ENCODE measurements at regions not wholly inside any gene's neighbourhood (a gene's known extent, or its start where the extent isn't known, plus 50 kb on each side); places are given as distances from the start of the nearest gene placed in this dataset.

DNA sequence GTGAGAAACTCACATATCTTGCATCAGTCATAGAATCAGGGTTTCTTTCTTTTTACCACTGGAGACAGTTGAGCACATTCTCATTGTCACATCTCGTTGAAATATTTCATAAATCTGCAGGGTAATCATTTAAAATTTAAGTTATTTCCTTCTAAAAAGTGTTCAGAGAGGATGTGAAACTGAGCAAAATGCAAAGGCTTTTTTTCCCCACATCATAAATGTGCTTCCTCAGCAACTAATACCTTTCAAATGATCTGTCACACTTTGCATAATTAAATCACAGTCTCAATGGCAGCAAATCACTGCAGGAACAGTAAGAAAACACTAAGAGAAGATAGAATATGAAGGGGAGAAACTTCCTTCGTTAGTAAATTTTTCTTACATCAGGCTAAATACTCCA, 187.5 kb downstream of the EVX1 start:
- intact Hi-C loops (cut with DNase I) = no loop called here
- no peaks in the 10 kb centered on the region for H3K9me3 ChIP-seq
- 86% methylated on average over 2 of the region's 2 CpGs for WGBS

DNA sequence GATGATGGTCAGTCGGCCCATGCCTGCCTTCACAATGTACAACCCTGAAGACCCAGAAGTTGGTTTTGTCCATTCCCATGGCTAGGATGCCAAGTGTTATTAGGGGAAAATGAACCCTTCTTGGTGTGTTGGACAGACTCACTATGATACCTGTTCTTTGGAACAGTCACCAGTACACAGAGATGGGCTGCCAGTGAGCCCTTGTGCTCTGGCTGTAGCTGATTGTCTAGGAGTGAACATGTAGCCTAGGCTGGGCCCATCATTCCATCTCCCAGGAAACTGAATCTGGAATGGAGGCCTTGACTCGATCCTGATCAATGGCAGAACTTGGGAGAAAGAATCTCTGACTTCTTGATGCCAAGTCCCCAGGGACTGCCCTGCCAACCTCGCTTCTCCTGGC, 188.9 kb downstream of the EVX1 start:
- intact Hi-C loops (cut with DNase I) = no loop called here

More for the DNA sequence above, 187.5 kb downstream of the EVX1 start:
- TF ChIP-seq POLR2A (IDR thresholded peaks at IDR 0.05) = no peak
- TF ChIP-seq POLR2AphosphoS5 (IDR thresholded peaks at IDR 0.05) = no peak
- DNase-seq (ENCODE audit: low spot score) = no peak
- Histone ChIP-seq H3K4me1 (replicated peaks) (no peaks in the 10 kb centered on the region), H3K4me3 (no peak overlapping the region), H3K36me3 (no peaks in the 10 kb centered on the region), H3K27ac (no peak overlapping the region), H3K27me3 (replicated peaks; ENCODE audit: insufficient read depth) (no peaks in the 10 kb centered on the region)

DNA sequence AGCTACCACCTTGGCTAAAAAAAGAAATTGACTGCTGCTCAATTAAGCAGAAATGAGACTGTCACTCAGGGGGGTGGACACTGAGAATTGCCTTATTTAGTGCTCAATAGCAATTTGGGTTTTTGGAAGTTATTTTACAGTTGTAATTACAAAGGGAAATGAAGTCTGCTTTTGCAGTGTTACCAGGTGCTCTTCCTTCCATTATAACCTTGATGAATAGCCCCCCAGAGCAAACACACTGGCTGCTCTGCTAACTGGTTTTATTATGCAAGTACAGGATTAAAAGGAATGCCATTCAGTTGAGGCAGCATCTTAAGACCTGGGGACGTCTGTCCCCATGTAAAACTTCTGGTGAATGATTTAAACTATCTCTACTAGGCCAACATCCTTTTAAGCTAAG, 191.0 kb downstream of the EVX1 start:
- 76% methylated on average over 1 of the region's 1 CpG for WGBS
- DNase-seq (ENCODE audit: low spot score) = no peak

More for the DNA sequence above, 188.9 kb downstream of the EVX1 start:
- no peak for DNase-seq (ENCODE audit: low spot score)
- Histone ChIP-seq H3K9me3 (no peaks in the 10 kb centered on the region), H3K36me3 (no peaks in the 10 kb centered on the region), H3K4me1 (replicated peaks) (no peaks in the 10 kb centered on the region), H3K4me3 (no peak overlapping the region), H3K27me3 (replicated peaks; ENCODE audit: insufficient read depth) (no peaks in the 10 kb centered on the region), H3K27ac (no peak overlapping the region)
- TF ChIP-seq POLR2AphosphoS5 (IDR thresholded peaks at IDR 0.05) (no peak), POLR2A (IDR thresholded peaks at IDR 0.05) (no peak)
- TF ChIP-seq, protein P1, sequence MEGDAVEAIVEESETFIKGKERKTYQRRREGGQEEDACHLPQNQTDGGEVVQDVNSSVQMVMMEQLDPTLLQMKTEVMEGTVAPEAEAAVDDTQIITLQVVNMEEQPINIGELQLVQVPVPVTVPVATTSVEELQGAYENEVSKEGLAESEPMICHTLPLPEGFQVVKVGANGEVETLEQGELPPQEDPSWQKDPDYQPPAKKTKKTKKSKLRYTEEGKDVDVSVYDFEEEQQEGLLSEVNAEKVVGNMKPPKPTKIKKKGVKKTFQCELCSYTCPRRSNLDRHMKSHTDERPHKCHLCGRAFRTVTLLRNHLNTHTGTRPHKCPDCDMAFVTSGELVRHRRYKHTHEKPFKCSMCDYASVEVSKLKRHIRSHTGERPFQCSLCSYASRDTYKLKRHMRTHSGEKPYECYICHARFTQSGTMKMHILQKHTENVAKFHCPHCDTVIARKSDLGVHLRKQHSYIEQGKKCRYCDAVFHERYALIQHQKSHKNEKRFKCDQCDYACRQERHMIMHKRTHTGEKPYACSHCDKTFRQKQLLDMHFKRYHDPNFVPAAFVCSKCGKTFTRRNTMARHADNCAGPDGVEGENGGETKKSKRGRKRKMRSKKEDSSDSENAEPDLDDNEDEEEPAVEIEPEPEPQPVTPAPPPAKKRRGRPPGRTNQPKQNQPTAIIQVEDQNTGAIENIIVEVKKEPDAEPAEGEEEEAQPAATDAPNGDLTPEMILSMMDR (IDR thresholded peaks at IDR 0.05) = no peak
- 96% methylated on average over 3 of the region's 3 CpGs for WGBS

DNA sequence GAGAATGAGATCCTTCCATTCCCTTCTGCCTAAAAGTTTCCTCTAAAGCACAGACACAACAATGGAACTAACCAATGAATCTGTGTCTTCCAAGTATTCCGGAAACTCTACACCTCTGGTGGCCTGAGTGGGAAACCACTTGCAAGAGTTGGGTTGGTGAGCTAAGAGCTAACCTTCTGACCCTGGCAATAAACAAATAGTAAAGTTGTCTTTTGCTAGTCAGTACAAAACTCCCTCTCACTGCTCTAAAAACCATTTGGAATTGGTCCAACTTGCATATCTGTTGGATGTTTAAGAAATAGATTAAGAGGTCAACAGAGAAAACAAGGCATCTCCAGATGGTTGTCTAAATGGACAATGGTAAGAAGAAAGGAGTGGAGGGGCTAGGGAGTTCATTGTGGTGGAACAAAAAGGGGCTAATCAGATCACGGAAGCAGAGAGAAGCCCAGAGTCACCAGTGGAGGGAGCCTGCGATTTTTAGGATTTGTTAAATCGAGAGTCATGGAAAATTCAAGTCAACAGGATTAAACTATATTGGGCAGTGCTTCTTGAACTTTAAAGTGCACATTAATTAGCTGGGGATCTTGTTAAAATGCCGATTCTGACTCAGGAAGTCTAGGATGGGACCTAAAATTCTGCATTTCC, 192.3 kb downstream of the EVX1 start:
- H3K4me3 ChIP-seq = no peak overlapping the region
- no peak overlapping the region for H3K27ac ChIP-seq
- TF ChIP-seq POLR2A (IDR thresholded peaks at IDR 0.05) = no peak
- TF ChIP-seq POLR2AphosphoS5 (IDR thresholded peaks at IDR 0.05) = no peak
- TF ChIP-seq, protein P1 (IDR thresholded peaks at IDR 0.05) = no peak
- intact Hi-C loops (cut with DNase I) = no loop called here
- no peaks in the 10 kb centered on the region for H3K36me3 ChIP-seq
- DNase-seq (ENCODE audit: low spot score) = no peak
- H3K27me3 ChIP-seq (replicated peaks; ENCODE audit: insufficient read depth) = no peaks in the 10 kb centered on the region
- no peaks in the 10 kb centered on the region for H3K4me1 ChIP-seq (replicated peaks)
- H3K9me3 ChIP-seq = no peaks in the 10 kb centered on the region
- WGBS = 65% methylated on average over 5 of the region's 5 CpGs

More for the DNA sequence above, 191.0 kb downstream of the EVX1 start:
- no peaks in the 10 kb centered on the region for H3K4me1 ChIP-seq (replicated peaks)
- intact Hi-C loops (cut with DNase I) = no loop called here
- no peaks in the 10 kb centered on the region for H3K9me3 ChIP-seq
- no peaks in the 10 kb centered on the region for H3K27me3 ChIP-seq (replicated peaks; ENCODE audit: insufficient read depth)
- no peak overlapping the region for H3K4me3 ChIP-seq
- H3K36me3 ChIP-seq = no peaks in the 10 kb centered on the region
- H3K27ac ChIP-seq = no peak overlapping the region
- no peak for TF ChIP-seq POLR2A (IDR thresholded peaks at IDR 0.05)
- TF ChIP-seq, protein P1 (IDR thresholded peaks at IDR 0.05) = no peak
- TF ChIP-seq POLR2AphosphoS5 (IDR thresholded peaks at IDR 0.05) = no peak

DNA sequence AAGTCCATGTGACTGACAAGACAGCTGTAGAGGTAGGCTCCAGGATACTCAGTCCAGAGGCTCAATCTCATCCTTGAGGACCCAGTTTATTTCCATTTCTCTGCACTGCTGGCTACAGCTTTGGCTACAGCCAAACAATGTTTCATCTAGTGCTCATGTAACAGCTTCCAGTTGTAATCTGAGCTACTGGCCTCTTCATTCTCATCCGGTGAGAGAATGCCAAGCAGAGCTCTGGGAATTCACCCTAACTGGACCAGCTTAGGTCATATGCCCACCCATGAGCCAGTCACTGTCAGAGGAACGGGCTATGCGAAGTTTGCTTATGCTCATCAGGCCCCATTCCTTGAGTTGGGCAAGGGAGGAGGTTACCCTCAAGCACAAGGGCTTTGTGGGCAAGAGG, 192.9 kb downstream of the EVX1 start:
- Histone ChIP-seq H3K9me3 (no peaks in the 10 kb centered on the region), H3K27ac (no peak overlapping the region), H3K4me1 (replicated peaks) (no peaks in the 10 kb centered on the region), H3K27me3 (replicated peaks; ENCODE audit: insufficient read depth) (no peaks in the 10 kb centered on the region), H3K36me3 (no peaks in the 10 kb centered on the region), H3K4me3 (no peak overlapping the region)
- intact Hi-C loops (cut with DNase I) = no loop called here
- DNase-seq (ENCODE audit: low spot score) = no peak
- 46% methylated on average over 3 of the region's 3 CpGs for WGBS
- TF ChIP-seq POLR2AphosphoS5 (IDR thresholded peaks at IDR 0.05) (no peak), POLR2A (IDR thresholded peaks at IDR 0.05) (no peak)
- TF ChIP-seq, protein P1 (IDR thresholded peaks at IDR 0.05) = no peak
